B cell (primary cell): ENCODE measurements at regions not wholly inside any gene's neighbourhood (a gene's known extent, or its start where the extent isn't known, plus 50 kb on each side); places are given as distances from the start of the nearest gene placed in this dataset.

Experiments used
- EZH2 ChIP-seq: IDR thresholded peaks from 2 replicates; pipeline ENCODE4 v1.6.1; 2012; ENCODE audit warnings: borderline replicate concordance, low read depth, mild to moderate bottlenecking, moderate library complexity, low read length; ENCODE audit not compliant: insufficient read depth, poor library complexity, severe bottlenecking
- TF ChIP-seq, protein P1 (sequence below): fragments of 200-600 bp; IDR thresholded peaks from one replicate; pipeline ENCODE4 v1.8.0; 2022; ENCODE audit warnings: antibody characterized with exemption, mild to moderate bottlenecking

DNA sequence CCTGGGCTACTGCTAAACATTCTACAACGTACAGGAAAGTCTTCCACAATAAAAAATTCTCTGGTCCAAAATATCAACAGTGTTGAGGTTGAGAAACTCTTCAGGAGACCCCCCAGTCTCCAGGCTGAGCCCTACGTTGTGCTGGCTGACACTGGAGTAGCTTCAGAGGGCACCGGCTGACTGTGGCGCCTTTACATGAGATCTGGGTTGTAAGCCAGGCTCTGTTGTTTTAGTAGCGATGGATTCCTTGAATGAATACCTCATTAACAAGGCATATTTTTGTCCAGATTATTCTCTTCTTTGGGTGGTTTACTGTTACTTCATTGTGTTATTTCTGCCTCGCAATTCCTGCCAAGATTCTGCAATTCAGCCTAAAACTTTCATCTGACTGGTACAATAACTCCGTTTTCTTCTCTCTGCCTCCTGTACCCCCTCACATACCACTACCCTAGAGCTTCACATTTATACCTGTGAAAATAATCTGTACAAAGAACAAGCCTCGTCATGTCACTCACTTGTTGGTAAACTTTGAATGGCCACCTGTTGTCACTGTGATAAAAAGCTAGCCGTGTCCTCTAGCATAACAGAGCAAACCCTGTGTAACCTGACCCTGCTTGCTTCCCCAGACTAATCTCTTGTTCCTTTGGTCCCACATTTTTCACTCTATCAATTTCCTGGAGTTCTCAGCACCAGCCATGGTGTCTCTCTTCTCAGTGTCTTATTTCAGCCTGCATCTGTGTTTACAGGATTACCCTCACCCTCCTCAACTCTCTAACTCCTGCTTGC is 1476.1 kb upstream of the TENM3 start:
- TF ChIP-seq, protein P1, sequence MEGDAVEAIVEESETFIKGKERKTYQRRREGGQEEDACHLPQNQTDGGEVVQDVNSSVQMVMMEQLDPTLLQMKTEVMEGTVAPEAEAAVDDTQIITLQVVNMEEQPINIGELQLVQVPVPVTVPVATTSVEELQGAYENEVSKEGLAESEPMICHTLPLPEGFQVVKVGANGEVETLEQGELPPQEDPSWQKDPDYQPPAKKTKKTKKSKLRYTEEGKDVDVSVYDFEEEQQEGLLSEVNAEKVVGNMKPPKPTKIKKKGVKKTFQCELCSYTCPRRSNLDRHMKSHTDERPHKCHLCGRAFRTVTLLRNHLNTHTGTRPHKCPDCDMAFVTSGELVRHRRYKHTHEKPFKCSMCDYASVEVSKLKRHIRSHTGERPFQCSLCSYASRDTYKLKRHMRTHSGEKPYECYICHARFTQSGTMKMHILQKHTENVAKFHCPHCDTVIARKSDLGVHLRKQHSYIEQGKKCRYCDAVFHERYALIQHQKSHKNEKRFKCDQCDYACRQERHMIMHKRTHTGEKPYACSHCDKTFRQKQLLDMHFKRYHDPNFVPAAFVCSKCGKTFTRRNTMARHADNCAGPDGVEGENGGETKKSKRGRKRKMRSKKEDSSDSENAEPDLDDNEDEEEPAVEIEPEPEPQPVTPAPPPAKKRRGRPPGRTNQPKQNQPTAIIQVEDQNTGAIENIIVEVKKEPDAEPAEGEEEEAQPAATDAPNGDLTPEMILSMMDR, result no peak
- no peak for TF ChIP-seq EZH2
